HCT116 (cell line): ENCODE measurements at regions not wholly inside any gene's neighbourhood (a gene's known extent, or its start where the extent isn't known, plus 50 kb on each side); places are given as distances from the start of the nearest gene placed in this dataset.

Experiments used
- CEBPB ChIP-seq: IDR thresholded peaks from 2 replicates; pipeline ENCODE4 v1.6.1; 2012; ENCODE audit warnings: low read depth
- POLR2A ChIP-seq: IDR thresholded peaks from 2 replicates; pipeline ENCODE4 v1.7.0; 2011; ENCODE audit warnings: borderline replicate concordance; ENCODE audit not compliant: insufficient read depth, insufficient read length; ENCODE audit errors: extremely low read depth
- REST ChIP-seq: IDR thresholded peaks from 2 replicates; pipeline ENCODE4 v1.6.1; 2012; ENCODE audit warnings: low read depth
- SRF ChIP-seq: IDR thresholded peaks from 2 replicates; pipeline ENCODE4 v1.6.1; 2012; ENCODE audit warnings: low read depth
- ZFX ChIP-seq: fragments of 450-650 bp; IDR thresholded peaks from 2 replicates; pipeline ENCODE4 v1.6.1; 2017
- ZNF274 ChIP-seq: fragments of 200-500 bp; sonication (Bioruptor generic); IDR thresholded peaks from 2 replicates; pipeline ENCODE4 v1.6.1; 2014; ENCODE audit warnings: mild to moderate bottlenecking, low read depth, low read length, inconsistent platforms
- TF ChIP-seq, protein P1 (sequence below), 3 experiments: fragments of 200-600 bp in 1 of 3; sonication (generic) in 1 of 3; IDR thresholded peaks in 2 of 3; conservative IDR thresholded peaks in 1 of 3; 2 replicates each; pipeline ENCODE4 v1.5.1; 2012 to 2017; ENCODE audit warnings: low read depth in 2 of 3, low read length in 2 of 3, antibody characterized with exemption in 1 of 3, borderline replicate concordance in 1 of 3, control low read depth in 1 of 3, mild to moderate bottlenecking in 1 of 3, mixed read lengths in 1 of 3, mixed run types in 1 of 3, moderate library complexity in 1 of 3; ENCODE audit not compliant: insufficient read depth in 1 of 3

- TF ChIP-seq ZNF274 (no peak), POLR2A (no peak), SRF (no peak), REST (no peak), ZFX (no peak), CEBPB (no peak)
- TF ChIP-seq, protein P1, sequence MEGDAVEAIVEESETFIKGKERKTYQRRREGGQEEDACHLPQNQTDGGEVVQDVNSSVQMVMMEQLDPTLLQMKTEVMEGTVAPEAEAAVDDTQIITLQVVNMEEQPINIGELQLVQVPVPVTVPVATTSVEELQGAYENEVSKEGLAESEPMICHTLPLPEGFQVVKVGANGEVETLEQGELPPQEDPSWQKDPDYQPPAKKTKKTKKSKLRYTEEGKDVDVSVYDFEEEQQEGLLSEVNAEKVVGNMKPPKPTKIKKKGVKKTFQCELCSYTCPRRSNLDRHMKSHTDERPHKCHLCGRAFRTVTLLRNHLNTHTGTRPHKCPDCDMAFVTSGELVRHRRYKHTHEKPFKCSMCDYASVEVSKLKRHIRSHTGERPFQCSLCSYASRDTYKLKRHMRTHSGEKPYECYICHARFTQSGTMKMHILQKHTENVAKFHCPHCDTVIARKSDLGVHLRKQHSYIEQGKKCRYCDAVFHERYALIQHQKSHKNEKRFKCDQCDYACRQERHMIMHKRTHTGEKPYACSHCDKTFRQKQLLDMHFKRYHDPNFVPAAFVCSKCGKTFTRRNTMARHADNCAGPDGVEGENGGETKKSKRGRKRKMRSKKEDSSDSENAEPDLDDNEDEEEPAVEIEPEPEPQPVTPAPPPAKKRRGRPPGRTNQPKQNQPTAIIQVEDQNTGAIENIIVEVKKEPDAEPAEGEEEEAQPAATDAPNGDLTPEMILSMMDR (IDR thresholded peaks at IDR 0.05 in 2 of 3, conservative IDR thresholded peaks at IDR 0.05 in 1 of 3; ENCODE audit: borderline replicate concordance in 1 of 3, insufficient read depth in 1 of 3, low read depth in 2 of 3, low read length in 2 of 3) = no peak
Observed at GRCh38 chr5:19261879-19262278, 726.1 kb downstream of the CDH18 start.
